ENCODE measurements at regions not wholly inside any gene's neighbourhood (a gene's known extent, or its start where the extent isn't known, plus 50 kb on each side); places are given as distances from the start of the nearest gene placed in this dataset.

DNA sequence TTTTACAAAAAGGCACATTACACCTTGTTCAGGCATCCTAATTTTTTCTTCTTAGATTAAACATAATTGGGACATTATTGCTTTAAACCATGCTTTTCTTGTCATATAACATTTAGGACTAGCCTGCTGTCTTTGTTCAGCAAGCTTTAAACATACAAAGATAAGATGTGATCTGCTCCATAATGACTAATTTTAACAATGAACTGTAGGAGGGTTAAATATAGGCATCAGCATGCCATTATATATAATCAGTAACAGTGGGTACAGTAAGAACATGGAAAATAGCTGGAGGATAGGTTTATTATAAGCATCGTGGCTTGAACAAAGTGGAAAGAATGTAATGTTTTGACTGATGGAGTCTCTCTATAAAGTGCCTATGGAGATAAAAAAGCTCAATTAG lies 661.7 kb downstream of the SLITRK6 start:
- TF ChIP-seq, protein P1, sequence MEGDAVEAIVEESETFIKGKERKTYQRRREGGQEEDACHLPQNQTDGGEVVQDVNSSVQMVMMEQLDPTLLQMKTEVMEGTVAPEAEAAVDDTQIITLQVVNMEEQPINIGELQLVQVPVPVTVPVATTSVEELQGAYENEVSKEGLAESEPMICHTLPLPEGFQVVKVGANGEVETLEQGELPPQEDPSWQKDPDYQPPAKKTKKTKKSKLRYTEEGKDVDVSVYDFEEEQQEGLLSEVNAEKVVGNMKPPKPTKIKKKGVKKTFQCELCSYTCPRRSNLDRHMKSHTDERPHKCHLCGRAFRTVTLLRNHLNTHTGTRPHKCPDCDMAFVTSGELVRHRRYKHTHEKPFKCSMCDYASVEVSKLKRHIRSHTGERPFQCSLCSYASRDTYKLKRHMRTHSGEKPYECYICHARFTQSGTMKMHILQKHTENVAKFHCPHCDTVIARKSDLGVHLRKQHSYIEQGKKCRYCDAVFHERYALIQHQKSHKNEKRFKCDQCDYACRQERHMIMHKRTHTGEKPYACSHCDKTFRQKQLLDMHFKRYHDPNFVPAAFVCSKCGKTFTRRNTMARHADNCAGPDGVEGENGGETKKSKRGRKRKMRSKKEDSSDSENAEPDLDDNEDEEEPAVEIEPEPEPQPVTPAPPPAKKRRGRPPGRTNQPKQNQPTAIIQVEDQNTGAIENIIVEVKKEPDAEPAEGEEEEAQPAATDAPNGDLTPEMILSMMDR (IDR thresholded peaks at IDR 0.05) = no peak

DNA sequence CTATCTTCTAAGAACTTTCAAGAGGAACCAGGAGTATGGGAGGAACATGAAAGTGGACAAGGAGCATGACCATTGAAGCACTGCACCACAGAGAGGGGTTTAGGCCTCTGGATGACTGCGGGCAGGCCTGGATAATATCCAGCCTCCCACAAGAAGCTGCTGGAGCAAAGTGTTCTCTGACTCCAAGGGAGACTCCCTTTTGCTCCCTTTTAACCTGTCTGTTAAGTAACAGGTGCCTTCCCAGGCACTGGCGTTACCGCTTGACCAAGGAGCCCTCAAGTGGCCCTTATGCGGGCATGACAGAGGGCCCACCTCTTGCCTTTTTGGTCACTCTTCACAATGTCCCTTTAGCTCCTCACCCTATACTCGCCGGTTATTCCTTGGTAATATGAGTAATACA lies 666.2 kb downstream of the SLITRK6 start:
- TF ChIP-seq, protein P1 (IDR thresholded peaks at IDR 0.05) = no peak

DNA sequence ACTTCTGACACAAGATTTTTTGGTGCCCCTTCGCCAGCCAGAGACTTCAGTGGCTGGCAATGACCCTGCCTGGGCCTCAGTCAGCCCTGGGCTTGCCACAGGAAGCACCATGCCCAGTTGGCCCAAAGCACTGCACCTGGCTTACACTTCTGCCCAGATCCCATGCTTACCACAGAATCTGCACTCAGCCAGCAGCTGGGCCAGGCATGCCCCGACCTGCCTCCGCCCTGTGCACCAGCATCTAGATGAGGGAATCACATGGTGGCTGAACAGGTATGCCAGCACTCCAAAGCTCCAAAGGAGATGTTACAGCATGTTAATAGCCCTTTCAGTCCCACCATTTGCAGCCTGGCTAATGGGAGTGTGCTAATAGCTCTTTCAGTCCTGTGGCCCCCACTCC lies 690.9 kb downstream of the SLITRK6 start:
- TF ChIP-seq, protein P1 (IDR thresholded peaks at IDR 0.05) = no peak

DNA sequence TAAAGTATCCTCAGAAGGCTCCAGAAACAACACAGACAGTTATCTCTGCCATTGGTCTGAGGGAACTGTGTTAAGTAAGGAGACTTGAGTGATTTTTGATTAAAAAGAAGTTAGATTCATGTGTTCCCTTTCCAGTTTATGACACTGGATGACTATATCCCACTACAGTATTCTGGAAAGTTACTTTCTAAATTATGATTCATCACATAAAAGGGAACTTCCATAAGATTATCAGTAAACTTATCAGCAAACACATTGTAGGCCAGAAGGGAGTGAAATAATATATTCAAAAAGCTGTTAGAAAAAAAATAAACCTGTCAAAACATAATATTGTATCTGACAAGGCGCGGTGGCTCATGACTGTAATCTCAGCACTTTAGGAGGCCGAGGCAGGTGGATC lies 700.0 kb downstream of the SLITRK6 start:
- TF ChIP-seq, protein P1 (IDR thresholded peaks at IDR 0.05) = no peak

DNA sequence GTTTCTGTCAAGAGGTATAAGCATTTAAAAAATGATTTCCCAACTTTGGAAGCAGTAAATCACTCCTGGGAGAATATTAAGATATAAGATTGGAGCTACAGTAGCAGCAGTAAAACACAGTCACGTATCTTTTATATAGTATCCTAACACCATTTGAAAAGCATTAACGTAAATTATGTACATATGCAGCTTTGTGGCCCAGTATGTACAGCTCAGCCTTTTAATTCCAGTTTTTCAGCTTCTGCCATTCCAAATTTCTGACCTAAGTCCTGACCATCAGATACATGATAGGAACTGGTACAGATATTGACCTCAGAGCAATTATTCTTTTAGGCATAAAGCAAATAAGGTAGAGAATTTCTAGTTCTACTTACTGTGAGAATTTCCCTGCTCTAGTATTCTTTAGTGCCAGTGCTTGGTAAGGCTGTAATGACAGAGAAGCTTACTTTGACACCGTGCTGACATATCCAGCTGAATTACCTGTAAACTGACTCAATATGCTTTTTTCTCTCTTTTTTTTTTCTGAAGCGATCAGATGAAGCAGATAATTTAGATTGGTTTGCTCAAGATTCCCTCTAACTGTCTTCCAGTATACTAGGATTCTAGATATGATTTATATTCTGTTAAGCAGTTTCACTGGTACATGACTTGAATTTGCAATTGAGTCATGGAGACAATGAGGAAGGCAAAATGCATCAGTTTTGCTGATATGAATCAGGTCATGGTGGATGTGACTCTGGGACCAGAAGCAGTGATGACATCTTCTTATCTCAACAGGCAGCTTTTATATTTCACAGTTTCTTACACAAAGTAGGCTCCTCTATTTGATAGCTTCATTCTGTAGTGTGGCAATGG lies 703.6 kb downstream of the SLITRK6 start:
- TF ChIP-seq, protein P1 (IDR thresholded peaks at IDR 0.05) = no peak

DNA sequence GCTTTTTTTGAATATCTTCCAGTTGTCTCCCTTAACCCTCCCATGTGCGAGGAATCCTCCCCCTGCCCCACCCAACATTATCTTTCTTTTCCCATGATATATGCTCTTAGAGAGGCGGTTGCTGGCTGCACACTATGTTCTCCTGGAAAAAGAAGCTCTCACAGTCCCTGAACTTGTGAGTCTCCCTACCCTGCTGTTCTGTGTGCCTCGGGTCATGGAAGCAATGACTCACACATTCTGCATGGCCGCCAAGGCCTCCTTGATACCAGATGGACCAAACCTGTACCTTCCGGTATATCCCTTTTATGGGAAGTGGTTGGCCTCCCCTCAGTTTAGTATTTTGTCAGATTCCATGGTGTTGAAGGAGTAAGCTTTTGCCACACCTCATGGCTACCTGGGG lies 705.4 kb downstream of the SLITRK6 start:
- TF ChIP-seq, protein P1 (IDR thresholded peaks at IDR 0.05) = no peak

DNA sequence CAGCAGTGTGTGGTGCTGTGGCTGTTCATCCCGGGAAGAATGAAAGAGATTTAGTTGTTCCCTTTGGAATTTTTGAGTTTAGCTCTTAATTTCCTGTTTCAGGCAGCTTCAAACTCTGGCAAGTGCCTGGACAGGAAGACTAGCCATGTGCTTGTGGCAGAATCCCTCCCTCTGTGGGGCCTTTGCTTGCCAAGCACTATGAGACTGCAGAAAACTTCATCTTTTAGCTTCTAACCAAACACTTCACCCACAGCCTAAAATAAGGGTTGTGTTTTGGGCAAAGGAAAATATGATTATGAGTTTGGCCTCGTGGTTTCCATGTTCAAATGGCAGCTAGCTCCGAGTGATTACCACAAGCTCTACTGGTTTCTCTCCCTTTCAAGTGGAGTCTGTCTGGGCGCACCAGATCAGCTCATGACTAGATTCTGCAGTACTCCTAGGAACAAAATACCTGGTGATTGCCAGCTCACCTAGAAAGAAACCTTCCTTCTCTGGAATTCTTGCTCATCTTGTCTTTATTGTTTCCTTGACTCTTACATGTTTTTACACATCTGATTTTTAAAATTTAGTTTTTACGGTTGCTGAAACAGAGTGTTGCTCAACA lies 707.5 kb downstream of the SLITRK6 start:
- TF ChIP-seq, protein P1 (IDR thresholded peaks at IDR 0.05) = no peak

Measured in LNCAP (cell line).